CD14-positive monocyte (primary cell): ENCODE measurements at regions not wholly inside any gene's neighbourhood (a gene's known extent, or its start where the extent isn't known, plus 50 kb on each side); places are given as distances from the start of the nearest gene placed in this dataset.

Experiments used
- DNase-seq, 3 donors: peaks; one replicate each; pipeline ENCODE4 v3.0.0-alpha.2; 2011 to 2022
- H2AFZ ChIP-seq: 2 replicates; pipeline ENCODE4 v1.6.0; 2012; ENCODE audit warnings: mild to moderate bottlenecking, low read depth, low read length, inconsistent platforms; ENCODE audit not compliant: insufficient read depth, poor library complexity, severe bottlenecking
- H3K27ac ChIP-seq, 2 donors: 1 replicate in 1 of 2; 2 replicates in 1 of 2; pipeline ENCODE4 v1.5.1; 2012 to 2013; ENCODE audit warnings: low read length in 2 of 2, control low read depth in 1 of 2, inconsistent platforms in 1 of 2, low read depth in 1 of 2, mild to moderate bottlenecking in 1 of 2
- H3K27me3 ChIP-seq, 2 donors: one replicate each; pipeline versions ENCODE4 v1.6.0 to v1.6.1; 2011 to 2013; ENCODE audit warnings: low read length in 2 of 2; ENCODE audit not compliant: control insufficient read depth in 2 of 2, insufficient read depth in 2 of 2
- H3K36me3 ChIP-seq, 2 donors: replicated peaks in 1 of 2; 1 replicate in 1 of 2; 2 replicates in 1 of 2; pipeline versions ENCODE4 v1.5.1 to v1.6.1; 2012 to 2013; ENCODE audit warnings: low read length in 2 of 2, control low read depth in 1 of 2, inconsistent platforms in 1 of 2, mild to moderate bottlenecking in 1 of 2; ENCODE audit not compliant: insufficient read depth in 2 of 2, control insufficient read depth in 1 of 2
- H3K4me1 ChIP-seq, 2 donors: 1 replicate in 1 of 2; 2 replicates in 1 of 2; pipeline versions ENCODE4 v1.5.1 to v1.6.1; 2012 to 2013; ENCODE audit warnings: low read length in 2 of 2, control low read depth in 1 of 2, inconsistent platforms in 1 of 2, mild to moderate bottlenecking in 1 of 2, moderate library complexity in 1 of 2; ENCODE audit not compliant: insufficient read depth in 2 of 2, control insufficient read depth in 1 of 2
- H3K4me2 ChIP-seq: replicated peaks from 2 replicates; pipeline ENCODE3; 2012; ENCODE audit warnings: low read length, moderate library complexity, mild to moderate bottlenecking; ENCODE audit not compliant: poor library complexity, severe bottlenecking; ENCODE audit errors: extremely low read depth
- H3K4me3 ChIP-seq, 3 experiments: fragments of 200-600 bp in 1 of 3; sonication (generic) in 1 of 3; replicated peaks in 1 of 3; 1 replicate in 2 of 3; 2 replicates in 1 of 3; pipeline ENCODE4 v1.5.1; 2011 to 2013; ENCODE audit warnings: low read length in 3 of 3, mild to moderate bottlenecking in 3 of 3, control low read depth in 2 of 3, low read depth in 2 of 3, inconsistent platforms in 1 of 3, moderate library complexity in 1 of 3
- H3K79me2 ChIP-seq: 2 replicates; pipeline ENCODE4 v1.6.0; 2012; ENCODE audit warnings: mild to moderate bottlenecking, control low read depth, inconsistent platforms, low read length, moderate library complexity; ENCODE audit not compliant: insufficient read depth
- H3K9ac ChIP-seq: 2 replicates; pipeline ENCODE4 v1.6.0; 2017; ENCODE audit warnings: low read length, mild to moderate bottlenecking; ENCODE audit not compliant: insufficient read depth, poor library complexity, severe bottlenecking
- H3K9me3 ChIP-seq, 2 donors: replicated peaks in 1 of 2; 1 replicate in 1 of 2; 2 replicates in 1 of 2; pipeline versions ENCODE4 v1.5.1 to v1.6.1; 2012 to 2013; ENCODE audit warnings: low read length in 2 of 2, control low read depth in 1 of 2; ENCODE audit not compliant: control insufficient read depth in 1 of 2, insufficient read depth in 1 of 2
- H4K20me1 ChIP-seq: 2 replicates; pipeline ENCODE4 v1.6.0; 2012; ENCODE audit warnings: mild to moderate bottlenecking, low read length, control low read depth, moderate library complexity; ENCODE audit not compliant: insufficient read depth
- H3K27ac Mint-ChIP-seq, 7 donors: one replicate each; pipeline ENCODE4 v1.8.0; 2020; ENCODE audit warnings: mild to moderate bottlenecking in 7 of 7, mixed read lengths in 7 of 7, moderate library complexity in 6 of 7, inconsistent platforms in 2 of 7
- H3K27me3 Mint-ChIP-seq, 3 donors: one replicate each; pipeline ENCODE4 v1.8.0; 2021 to 2022; ENCODE audit warnings: low read depth in 3 of 3, mild to moderate bottlenecking in 3 of 3, mixed read lengths in 3 of 3, moderate library complexity in 3 of 3, inconsistent platforms in 1 of 3
- H3K36me3 Mint-ChIP-seq, 2 donors: one replicate each; pipeline ENCODE4 v1.8.0; 2020; ENCODE audit warnings: mixed read lengths in 2 of 2, inconsistent platforms in 1 of 2, mild to moderate bottlenecking in 1 of 2
- H3K4me1 Mint-ChIP-seq: one replicate; pipeline ENCODE4 v1.8.0; 2020; ENCODE audit warnings: mild to moderate bottlenecking, mixed read lengths
- H3K4me3 Mint-ChIP-seq, 2 donors: one replicate each; pipeline ENCODE4 v1.8.0; 2020; ENCODE audit warnings: mild to moderate bottlenecking in 2 of 2, mixed read lengths in 2 of 2, moderate library complexity in 1 of 2
- H3K9me3 Mint-ChIP-seq, 7 donors: one replicate each; pipeline ENCODE4 v1.8.0; 2020 to 2022; ENCODE audit warnings: mixed read lengths in 7 of 7, mild to moderate bottlenecking in 6 of 7, moderate library complexity in 6 of 7, inconsistent platforms in 2 of 7
- CTCF ChIP-seq: fragments of 200-600 bp; IDR thresholded peaks from one replicate; pipeline ENCODE4 v1.8.0; 2022; ENCODE audit warnings: antibody characterized with exemption, mild to moderate bottlenecking
- WGBS: methylation state at CpG from one replicate; pipeline ENCODE4 v1.1.5; 2013; ENCODE audit warnings: missing lambda C conversion rate; ENCODE audit not compliant: insufficient coverage; 5-methylcytosine and 5-hydroxymethylcytosine counted together
- intact Hi-C, 2 donors: fragments of 100-400 bp; cut with micrococcal nuclease; formaldehyde crosslinking; loops; one replicate each; pipeline versions ENCODE4 v1.15.0 to v1.15.1; 2023

- H3K36me3 Mint-ChIP-seq: peaks cover 0 to 4% of the 10 kb centered on the region in 2 donors
Observed at GRCh38 chr2:128638341-128639119, 319.9 kb upstream of the HS6ST1 start.

GRCh38 chr2:128639120-128639477 lies 320.4 kb upstream of the HS6ST1 start:
- no peaks in the 10 kb centered on the region for H3K79me2 ChIP-seq
- H3K9me3 ChIP-seq: no peaks in the 10 kb centered on the region
- H3K27ac ChIP-seq: no peak overlapping the region
- peak overlapping the region; percentile 68 for H2AFZ ChIP-seq
- H3K27ac Mint-ChIP-seq: no peak overlapping the region
- peaks cover 27 to 35% of the 10 kb centered on the region in 2 donors for H3K4me1 ChIP-seq
- H3K27me3 Mint-ChIP-seq: peaks cover 0 to 2% (median 2%) of the 10 kb centered on the region in 3 donors
- no peak for TF ChIP-seq CTCF
- no peak overlapping the region for H3K9ac ChIP-seq
- H3K4me3 Mint-ChIP-seq: no peak overlapping the region
- peaks cover 32% of the 10 kb centered on the region for H3K4me1 Mint-ChIP-seq
- intact Hi-C loops: no loop called here
- no peaks in the 10 kb centered on the region for H3K36me3 ChIP-seq
- H3K4me3 ChIP-seq: no peak overlapping the region
- no peak for DNase-seq
- peaks cover 0 to 4% of the 10 kb centered on the region in 2 donors for H3K36me3 Mint-ChIP-seq
- H3K9me3 Mint-ChIP-seq: peaks cover 0 to 2% (median 0%) of the 10 kb centered on the region in 7 donors
- H3K27me3 ChIP-seq: no peaks in the 10 kb centered on the region
- 99% methylated on average over 5 of the region's 6 CpGs for WGBS
- no peak overlapping the region for H3K4me2 ChIP-seq
- H4K20me1 ChIP-seq: no peaks in the 10 kb centered on the region

More at GRCh38 chr2:128638341-128639119, 319.9 kb upstream of the HS6ST1 start:
- no peak for TF ChIP-seq CTCF
- Mint-ChIP-seq H3K4me1 (peaks cover 32% of the 10 kb centered on the region), H3K4me3 (peak overlapping the region in 1 of 2 donors; percentile 52), H3K9me3 (peaks cover 0 to 2% (median 0%) of the 10 kb centered on the region in 7 donors), H3K27me3 (peaks cover 0 to 2% (median 2%) of the 10 kb centered on the region in 3 donors), H3K27ac (peak overlapping the region in 4 of 7 donors; percentile 11 to 47 (median 34))
- 5% methylated on average over 8 of the region's 12 CpGs for WGBS
- H3K36me3 ChIP-seq: no peaks in the 10 kb centered on the region
- peak overlapping the region; percentile 68 for H2AFZ ChIP-seq
- H3K9ac ChIP-seq: no peak overlapping the region
- no peaks in the 10 kb centered on the region for H4K20me1 ChIP-seq
- DNase-seq: peak; percentile 22 to 32 (median 27)
- H3K27ac ChIP-seq: peak overlapping the region in 1 of 2 donors; percentile 36
- intact Hi-C loops: no loop called here
- no peaks in the 10 kb centered on the region for H3K27me3 ChIP-seq
- peak overlapping the region; percentile 58 for H3K4me2 ChIP-seq
- no peaks in the 10 kb centered on the region for H3K9me3 ChIP-seq
- H3K79me2 ChIP-seq: no peaks in the 10 kb centered on the region
- peak overlapping the region in 1 of 3 experiments; percentile 40 for H3K4me3 ChIP-seq
- peaks cover 27 to 34% of the 10 kb centered on the region in 2 donors for H3K4me1 ChIP-seq
